ENCODE measurements at regions not wholly inside any gene's neighbourhood (a gene's known extent, or its start where the extent isn't known, plus 50 kb on each side); places are given as distances from the start of the nearest gene placed in this dataset.

DNA sequence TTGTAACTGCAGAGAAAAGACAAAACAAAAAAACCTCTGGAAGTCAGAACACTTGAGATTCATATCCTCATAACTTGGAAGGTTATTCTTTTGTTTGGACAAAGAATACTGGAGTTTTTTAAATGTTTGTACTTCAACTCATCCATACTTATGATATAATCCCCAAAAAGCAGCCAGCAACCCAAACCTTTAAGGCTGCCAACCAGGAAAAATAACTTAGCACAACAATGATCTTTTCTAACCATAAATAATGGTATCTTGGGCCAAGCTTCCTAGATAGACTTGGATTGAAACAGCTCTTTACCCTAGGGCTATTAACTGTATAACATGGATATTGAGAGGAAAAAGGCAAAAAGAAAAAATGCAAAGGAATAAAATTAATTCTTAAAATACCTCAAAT is 335.1 kb downstream of the LTN1 start:
- Histone ChIP-seq H3K9me3 (ENCODE audit: severe bottlenecking) (no peaks in the 10 kb centered on the region), H3K27me3 (ENCODE audit: insufficient read depth, low read depth, severe bottlenecking) (peaks cover 28% of the 10 kb centered on the region), H3K36me3 (no peaks in the 10 kb centered on the region), H3K27ac (no peak overlapping the region), H3K4me3 (ENCODE audit: low read depth, low read length) (no peak overlapping the region)
- DNase-seq, result no peak
- TF ChIP-seq, protein P1, sequence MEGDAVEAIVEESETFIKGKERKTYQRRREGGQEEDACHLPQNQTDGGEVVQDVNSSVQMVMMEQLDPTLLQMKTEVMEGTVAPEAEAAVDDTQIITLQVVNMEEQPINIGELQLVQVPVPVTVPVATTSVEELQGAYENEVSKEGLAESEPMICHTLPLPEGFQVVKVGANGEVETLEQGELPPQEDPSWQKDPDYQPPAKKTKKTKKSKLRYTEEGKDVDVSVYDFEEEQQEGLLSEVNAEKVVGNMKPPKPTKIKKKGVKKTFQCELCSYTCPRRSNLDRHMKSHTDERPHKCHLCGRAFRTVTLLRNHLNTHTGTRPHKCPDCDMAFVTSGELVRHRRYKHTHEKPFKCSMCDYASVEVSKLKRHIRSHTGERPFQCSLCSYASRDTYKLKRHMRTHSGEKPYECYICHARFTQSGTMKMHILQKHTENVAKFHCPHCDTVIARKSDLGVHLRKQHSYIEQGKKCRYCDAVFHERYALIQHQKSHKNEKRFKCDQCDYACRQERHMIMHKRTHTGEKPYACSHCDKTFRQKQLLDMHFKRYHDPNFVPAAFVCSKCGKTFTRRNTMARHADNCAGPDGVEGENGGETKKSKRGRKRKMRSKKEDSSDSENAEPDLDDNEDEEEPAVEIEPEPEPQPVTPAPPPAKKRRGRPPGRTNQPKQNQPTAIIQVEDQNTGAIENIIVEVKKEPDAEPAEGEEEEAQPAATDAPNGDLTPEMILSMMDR (IDR thresholded peaks at IDR 0.05; ENCODE audit: low read depth, low read length), result no peak

DNA sequence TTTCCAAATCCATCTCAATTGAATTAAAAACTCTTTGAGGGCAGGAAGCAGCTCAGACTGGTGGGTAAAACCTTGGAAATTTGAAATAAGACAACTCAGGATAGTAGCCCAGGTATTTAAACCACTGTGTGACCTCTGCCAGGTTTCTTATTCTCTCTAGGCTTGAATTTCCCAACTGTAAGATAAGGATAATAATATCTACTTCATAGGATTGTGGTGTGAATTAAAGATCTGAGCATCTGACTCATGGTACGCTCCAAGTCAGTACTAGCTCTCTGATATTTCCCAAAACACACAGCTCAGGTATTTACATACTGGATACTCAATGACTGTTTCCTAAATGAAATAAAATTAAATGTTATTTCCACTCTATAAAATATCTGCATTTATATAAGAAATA is 337.2 kb downstream of the LTN1 start:
- TF ChIP-seq, protein P1 (IDR thresholded peaks at IDR 0.05; ENCODE audit: low read depth, low read length), result no peak
- Histone ChIP-seq H3K9me3 (ENCODE audit: severe bottlenecking) (no peaks in the 10 kb centered on the region), H3K36me3 (no peaks in the 10 kb centered on the region), H3K27ac (no peak overlapping the region), H3K4me3 (ENCODE audit: low read depth, low read length) (no peak overlapping the region), H3K27me3 (ENCODE audit: insufficient read depth, low read depth, severe bottlenecking) (peaks cover 41% of the 10 kb centered on the region)
- DNase-seq, result no peak

DNA sequence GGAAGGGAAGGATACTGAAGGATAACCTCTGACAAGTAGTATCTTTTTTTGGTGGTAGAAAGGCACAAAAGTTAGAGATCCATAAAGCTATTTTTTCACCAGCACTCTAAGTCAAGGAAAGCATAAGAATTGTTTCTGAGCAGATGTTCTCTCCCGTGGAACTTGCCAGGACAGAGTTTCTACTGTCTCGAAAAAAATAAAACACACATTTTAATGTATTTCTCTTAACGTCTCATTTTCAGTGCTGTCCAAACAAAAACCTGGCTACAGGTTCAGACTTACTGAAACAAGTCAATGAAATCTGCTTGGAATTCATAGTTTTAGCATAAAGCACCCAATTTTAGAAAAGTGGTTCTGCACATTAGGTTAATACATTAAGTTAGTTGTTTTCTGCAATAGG is 338.3 kb downstream of the LTN1 start:
- TF ChIP-seq, protein P1 (IDR thresholded peaks at IDR 0.05; ENCODE audit: low read depth, low read length), result no peak
- Histone ChIP-seq H3K27me3 (ENCODE audit: insufficient read depth, low read depth, severe bottlenecking) (peaks cover 51% of the 10 kb centered on the region), H3K9me3 (ENCODE audit: severe bottlenecking) (no peaks in the 10 kb centered on the region), H3K36me3 (no peaks in the 10 kb centered on the region), H3K27ac (no peak overlapping the region), H3K4me3 (ENCODE audit: low read depth, low read length) (no peak overlapping the region)
- DNase-seq, result no peak

DNA sequence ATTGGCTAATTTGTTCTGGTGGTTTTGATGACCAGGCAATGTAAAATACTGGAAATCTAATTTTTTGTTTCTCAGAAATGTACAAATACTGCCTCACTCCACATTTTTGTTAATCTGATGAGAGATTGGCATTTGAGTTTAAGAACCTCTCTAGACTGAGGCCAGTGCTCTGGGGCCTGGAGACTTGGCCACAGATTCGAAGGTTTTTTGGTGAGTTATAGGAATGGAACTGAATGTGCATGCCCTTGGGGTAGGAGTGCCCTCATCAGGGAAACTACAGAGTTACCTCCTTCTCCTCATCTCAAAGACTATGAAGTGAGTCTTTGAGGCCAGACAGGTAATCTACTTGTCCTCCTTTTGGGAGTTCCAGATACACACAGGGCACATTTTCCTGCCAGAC is 347.9 kb downstream of the LTN1 start:
- no peaks in the 10 kb centered on the region for H3K9me3 ChIP-seq (ENCODE audit: severe bottlenecking)
- H3K4me3 ChIP-seq (ENCODE audit: low read depth, low read length), result no peak overlapping the region
- no peak for DNase-seq
- peaks cover 12% of the 10 kb centered on the region for H3K27me3 ChIP-seq (ENCODE audit: insufficient read depth, low read depth, severe bottlenecking)
- TF ChIP-seq, protein P1 (IDR thresholded peaks at IDR 0.05; ENCODE audit: low read depth, low read length), result no peak
- no peak overlapping the region for H3K27ac ChIP-seq
- no peaks in the 10 kb centered on the region for H3K36me3 ChIP-seq

DNA sequence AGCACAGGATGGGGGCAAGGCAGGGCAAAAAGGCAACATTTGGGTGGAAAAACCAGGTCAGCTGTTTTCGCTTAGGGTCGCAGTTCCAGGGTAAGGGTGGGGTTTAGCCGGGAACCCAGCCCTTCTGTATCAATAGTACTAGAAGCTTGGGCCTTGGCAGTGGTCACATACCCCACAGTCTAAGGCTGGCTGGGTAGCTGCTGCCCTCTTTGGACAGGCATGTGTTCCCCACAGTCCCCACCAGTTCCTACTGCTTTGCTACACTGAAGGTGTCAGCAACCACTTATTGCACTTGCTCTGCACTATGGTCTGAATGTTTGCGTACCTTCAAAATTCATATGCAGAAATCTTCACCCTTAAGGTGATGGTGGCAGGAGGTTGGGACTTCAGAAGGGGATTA is 349.8 kb downstream of the LTN1 start:
- TF ChIP-seq, protein P1 (IDR thresholded peaks at IDR 0.05; ENCODE audit: low read depth, low read length), result no peak
- Histone ChIP-seq H3K36me3 (no peaks in the 10 kb centered on the region), H3K9me3 (ENCODE audit: severe bottlenecking) (no peaks in the 10 kb centered on the region), H3K27ac (no peak overlapping the region), H3K27me3 (ENCODE audit: insufficient read depth, low read depth, severe bottlenecking) (peaks cover 4% of the 10 kb centered on the region), H3K4me3 (ENCODE audit: low read depth, low read length) (no peak overlapping the region)
- no peak for DNase-seq

DNA sequence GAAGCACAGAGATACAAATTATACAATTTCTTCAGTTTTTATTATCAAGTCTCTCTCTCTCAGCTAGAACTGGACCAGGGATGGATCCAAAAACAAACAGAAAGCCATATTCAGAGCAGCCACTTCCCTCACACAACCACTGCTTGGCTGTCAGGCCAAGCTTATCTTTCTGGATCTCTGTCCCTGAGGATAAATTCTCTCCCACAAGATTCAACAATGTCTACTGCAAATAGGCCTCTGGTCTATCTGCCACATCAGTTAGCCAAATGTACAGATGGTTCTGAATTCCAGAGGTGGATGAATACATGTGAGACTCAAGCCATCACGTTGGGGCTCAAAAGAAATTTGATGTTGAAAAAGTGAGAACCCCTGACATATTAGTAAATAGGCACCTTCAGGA is 350.9 kb downstream of the LTN1 start:
- no peak overlapping the region for H3K4me3 ChIP-seq (ENCODE audit: low read depth, low read length)
- no peaks in the 10 kb centered on the region for H3K9me3 ChIP-seq (ENCODE audit: severe bottlenecking)
- TF ChIP-seq, protein P1 (IDR thresholded peaks at IDR 0.05; ENCODE audit: low read depth, low read length), result no peak
- DNase-seq, result no peak
- H3K27ac ChIP-seq, result no peak overlapping the region
- peaks cover under 1% of the 10 kb centered on the region for H3K27me3 ChIP-seq (ENCODE audit: insufficient read depth, low read depth, severe bottlenecking)
- H3K36me3 ChIP-seq, result no peaks in the 10 kb centered on the region
